H9 (cell line): ENCODE measurements at regions not wholly inside any gene's neighbourhood (a gene's known extent, or its start where the extent isn't known, plus 50 kb on each side); places are given as distances from the start of the nearest gene placed in this dataset.

Source experiments
- DNase-seq: peaks from one replicate; pipeline ENCODE4 v3.0.0-alpha.2; 2017
- H2AFZ ChIP-seq: one replicate; pipeline ENCODE4 v1.6.1; 2013; ENCODE audit warnings: mild to moderate bottlenecking, low read length, control low read depth, moderate library complexity
- H2AK5ac ChIP-seq: 2 replicates; pipeline ENCODE4 v1.6.1; 2013; ENCODE audit warnings: low read length, control low read depth, mixed read lengths; ENCODE audit not compliant: insufficient read length
- H2BK120ac ChIP-seq: one replicate; pipeline ENCODE4 v1.6.1; 2013; ENCODE audit warnings: low read depth, mild to moderate bottlenecking, low read length, control low read depth, inconsistent platforms; ENCODE audit not compliant: poor library complexity, severe bottlenecking
- H2BK12ac ChIP-seq: 2 replicates; pipeline ENCODE4 v1.6.1; 2013; ENCODE audit warnings: low read length, control low read depth, mixed read lengths, low read depth; ENCODE audit not compliant: insufficient read length
- H2BK15ac ChIP-seq: 2 replicates; pipeline ENCODE4 v1.6.1; 2013; ENCODE audit warnings: low read depth, low read length, control low read depth
- H2BK20ac ChIP-seq: one replicate; pipeline ENCODE4 v1.6.1; 2013; ENCODE audit warnings: low read depth, mild to moderate bottlenecking, low read length, control low read depth, inconsistent platforms; ENCODE audit not compliant: poor library complexity, severe bottlenecking
- H2BK5ac ChIP-seq: 2 replicates; pipeline ENCODE4 v1.6.1; 2013; ENCODE audit warnings: low read length, control low read depth, mixed read lengths; ENCODE audit not compliant: insufficient read length
- H3K14ac ChIP-seq: 2 replicates; pipeline ENCODE4 v1.6.1; 2013; ENCODE audit warnings: low read length, control low read depth; ENCODE audit not compliant: insufficient read depth
- H3K18ac ChIP-seq: 2 replicates; pipeline ENCODE4 v1.6.1; 2013; ENCODE audit warnings: low read depth, mild to moderate bottlenecking, mixed read lengths, low read length, control low read depth; ENCODE audit not compliant: insufficient read length
- H3K23ac ChIP-seq: 2 replicates; pipeline ENCODE4 v1.6.1; 2013; ENCODE audit warnings: low read length, control low read depth, mixed read lengths, low read depth; ENCODE audit not compliant: insufficient read length
- H3K23me2 ChIP-seq: 2 replicates; pipeline ENCODE4 v1.6.1; 2013; ENCODE audit warnings: low read depth, mild to moderate bottlenecking, mixed read lengths, low read length, control low read depth; ENCODE audit not compliant: insufficient read length, poor library complexity, severe bottlenecking
- H3K27ac ChIP-seq: 2 replicates; pipeline ENCODE4 v1.5.1; 2013; ENCODE audit warnings: low read length, control low read depth, mixed read lengths, low read depth; ENCODE audit not compliant: insufficient read length
- H3K27me3 ChIP-seq: 2 replicates; pipeline ENCODE4 v1.6.1; 2013; ENCODE audit warnings: low read length, control low read depth, inconsistent platforms; ENCODE audit not compliant: insufficient read depth
- H3K4ac ChIP-seq: 2 replicates; pipeline ENCODE4 v1.6.1; 2013; ENCODE audit warnings: low read depth, mild to moderate bottlenecking, control low read depth, inconsistent platforms, low read length, moderate library complexity
- H3K4me1 ChIP-seq: 2 replicates; pipeline ENCODE4 v1.6.1; 2013; ENCODE audit warnings: low read length, control low read depth, inconsistent platforms; ENCODE audit not compliant: insufficient read depth
- H3K4me2 ChIP-seq: 2 replicates; pipeline ENCODE4 v1.6.1; 2013; ENCODE audit warnings: low read length, control low read depth, mixed read lengths; ENCODE audit not compliant: insufficient read length, insufficient read depth
- H3K56ac ChIP-seq: 2 replicates; pipeline ENCODE4 v1.6.1; 2013; ENCODE audit warnings: low read depth, mild to moderate bottlenecking, mixed read lengths, low read length, control low read depth; ENCODE audit not compliant: insufficient read length
- H3K79me1 ChIP-seq: 2 replicates; pipeline ENCODE4 v1.6.1; 2013; ENCODE audit warnings: low read depth, mild to moderate bottlenecking, moderate library complexity, low read length, control low read depth, inconsistent platforms; ENCODE audit not compliant: insufficient read depth, poor library complexity, severe bottlenecking
- H3K79me2 ChIP-seq: 2 replicates; pipeline ENCODE4 v1.6.1; 2013; ENCODE audit warnings: low read length, control low read depth, inconsistent platforms; ENCODE audit not compliant: insufficient read depth
- H3K9ac ChIP-seq: 2 replicates; pipeline ENCODE4 v1.6.1; 2013; ENCODE audit warnings: low read length, control low read depth, mixed read lengths; ENCODE audit not compliant: insufficient read length; ENCODE audit errors: extremely low read depth
- H3K9me3 ChIP-seq: one replicate; pipeline ENCODE4 v1.6.1; 2013; ENCODE audit warnings: low read depth, low read length, inconsistent platforms; ENCODE audit not compliant: control insufficient read depth
- H3T11ph ChIP-seq: one replicate; pipeline ENCODE4 v1.6.1; 2013; ENCODE audit warnings: mild to moderate bottlenecking, low read length, control low read depth, inconsistent platforms
- H4K20me1 ChIP-seq: one replicate; pipeline ENCODE4 v1.6.1; 2013; ENCODE audit not compliant: control insufficient read depth, insufficient read length, insufficient read depth
- H4K5ac ChIP-seq: 2 replicates; pipeline ENCODE4 v1.6.1; 2013; ENCODE audit warnings: low read depth, mild to moderate bottlenecking, mixed read lengths, low read length, control low read depth; ENCODE audit not compliant: insufficient read length
- H4K8ac ChIP-seq: replicated peaks from 2 replicates; pipeline ENCODE4 v1.6.1; 2013; ENCODE audit warnings: low read length, control low read depth, mixed read lengths, low read depth; ENCODE audit not compliant: insufficient read length
- H4K91ac ChIP-seq: 2 replicates; pipeline ENCODE4 v1.6.1; 2013; ENCODE audit warnings: low read depth, mild to moderate bottlenecking, moderate library complexity, mixed read lengths, low read length, control low read depth; ENCODE audit not compliant: insufficient read length
- H3K27ac Mint-ChIP-seq, 3 experiments: 2 replicates in 2 of 3; 3 replicates in 1 of 3; pipeline ENCODE4 v1.8.0; 2020 to 2021; ENCODE audit warnings: mixed read lengths in 3 of 3, mild to moderate bottlenecking in 1 of 3, moderate library complexity in 1 of 3
- H3K27me3 Mint-ChIP-seq: 2 replicates; pipeline ENCODE4 v1.8.0; 2021; ENCODE audit warnings: low read depth, mild to moderate bottlenecking, moderate library complexity, mixed read lengths
- H3K36me3 Mint-ChIP-seq, 3 experiments: 2 replicates in 2 of 3; 3 replicates in 1 of 3; pipeline ENCODE4 v1.8.0; 2020 to 2021; ENCODE audit warnings: low read depth in 3 of 3, mixed read lengths in 3 of 3; ENCODE audit not compliant: insufficient read depth in 1 of 3
- H3K4me1 Mint-ChIP-seq, 2 experiments: 2 replicates each; pipeline ENCODE4 v1.8.0; 2020; ENCODE audit warnings: mixed read lengths in 2 of 2
- H3K4me3 Mint-ChIP-seq, 2 experiments: 2 replicates in 1 of 2; 3 replicates in 1 of 2; pipeline ENCODE4 v1.8.0; 2020 to 2021; ENCODE audit warnings: mild to moderate bottlenecking in 2 of 2, mixed read lengths in 2 of 2, moderate library complexity in 1 of 2
- H3K9me3 Mint-ChIP-seq, 2 experiments: 2 replicates in 1 of 2; 3 replicates in 1 of 2; pipeline ENCODE4 v1.8.0; 2020; ENCODE audit warnings: mild to moderate bottlenecking in 2 of 2, mixed read lengths in 2 of 2, moderate library complexity in 1 of 2
- CTCF ChIP-seq: fragments of 200-600 bp; sonication (generic); conservative IDR thresholded peaks from 3 replicates; pipeline ENCODE4 v1.8.0; 2021; ENCODE audit warnings: antibody characterized with exemption, mild to moderate bottlenecking
- WGBS: extraction: QIAGEN DNeasy Blood & Tissue Kit; methylation state at CpG from one replicate; pipeline ENCODE4 v1.1.7; 2013; ENCODE audit warnings: missing lambda C conversion rate, low lambda C conversion rate, mixed read lengths; ENCODE audit not compliant: insufficient read length; ENCODE audit errors: extremely low coverage; 5-methylcytosine and 5-hydroxymethylcytosine counted together

- Histone ChIP-seq H2BK120ac (no peak overlapping the region), H3K4me1 (no peaks in the 10 kb centered on the region), H3K4me2 (no peak overlapping the region), H3K9me3 (no peaks in the 10 kb centered on the region), H3T11ph (no peak overlapping the region), H3K9ac (no peak overlapping the region), H2BK20ac (no peak overlapping the region), H3K79me1 (no peaks in the 10 kb centered on the region), H2BK15ac (no peak overlapping the region), H3K79me2 (no peaks in the 10 kb centered on the region), H3K27ac (no peak overlapping the region), H2BK12ac (no peak overlapping the region), H3K23ac (no peak overlapping the region), H4K5ac (no peak overlapping the region), H3K23me2 (no peaks in the 10 kb centered on the region), H4K8ac (no peak overlapping the region), H2BK5ac (no peak overlapping the region), H4K20me1 (no peaks in the 10 kb centered on the region), H3K4ac (no peak overlapping the region), H3K56ac (no peak overlapping the region), H3K18ac (no peak overlapping the region), H3K27me3 (no peaks in the 10 kb centered on the region), H2AK5ac (no peak overlapping the region), H2AFZ (no peak overlapping the region), H3K14ac (no peak overlapping the region), H4K91ac (no peak overlapping the region)
- Mint-ChIP-seq H3K36me3 (no peaks in the 10 kb centered on the region), H3K27me3 (peaks cover 14% of the 10 kb centered on the region), H3K27ac (no peak overlapping the region; a peak in 2 of 7 replicates), H3K9me3 (no peaks in the 10 kb centered on the region), H3K4me1 (peaks cover 2 to 4% of the 10 kb centered on the region in 2 experiments; a peak in 1 of 4 replicates), H3K4me3 (no peak overlapping the region)
- TF ChIP-seq CTCF: no peak
- no CpG with 5 or more reads among the region's 3 CpGs for WGBS
- DNase-seq: no peak
Observed at GRCh38 chr16:49108611-49109010, 173.0 kb downstream of the CBLN1 start.
